Uterus (tissue), 2 donors: ENCODE measurements at regions not wholly inside any gene's neighbourhood (a gene's known extent, or its start where the extent isn't known, plus 50 kb on each side); places are given as distances from the start of the nearest gene placed in this dataset.

Experiments
- CTCF ChIP-seq, 4 experiments: fragments of 200-600 bp in 2 of 4; fragments of 450-650 bp in 2 of 4; sonication (generic) in 2 of 4; IDR thresholded peaks; one replicate each; pipeline ENCODE4 v1.5.1; 2016 to 2019; ENCODE audit warnings: antibody characterized with exemption in 4 of 4, mild to moderate bottlenecking in 2 of 4, moderate library complexity in 1 of 4
- POLR2A ChIP-seq, 2 donors: fragments of 450-650 bp; IDR thresholded peaks; one replicate each; pipeline ENCODE4 v1.6.1; 2016; ENCODE audit warnings: antibody characterized with exemption in 2 of 2, mild to moderate bottlenecking in 1 of 2, moderate library complexity in 1 of 2

DNA sequence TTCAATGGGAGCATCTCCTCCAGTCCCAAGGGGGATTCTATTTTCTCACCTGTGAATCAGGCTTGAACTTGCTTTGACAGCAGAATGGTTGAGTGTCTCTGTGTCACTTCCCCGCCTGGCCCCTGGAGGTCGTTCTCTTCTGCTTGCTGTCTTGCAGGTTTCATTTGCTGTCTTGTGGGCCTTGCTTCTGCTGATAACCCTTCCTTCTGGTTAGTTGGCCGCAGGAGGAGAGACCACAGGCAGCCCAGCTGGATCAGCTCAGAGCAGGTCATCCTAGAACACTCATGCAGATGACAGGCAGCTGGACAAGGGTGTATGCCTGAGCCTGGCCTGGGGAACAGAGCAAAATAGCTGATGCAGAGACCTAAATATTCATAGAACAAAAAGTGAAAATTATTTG lies 344.2 kb upstream of the ADARB2 start:
- no peak for TF ChIP-seq CTCF (IDR thresholded peaks at IDR 0.05)
- no peak for TF ChIP-seq POLR2A (IDR thresholded peaks at IDR 0.05)
